ENCODE measurements at regions not wholly inside any gene's neighbourhood (a gene's known extent, or its start where the extent isn't known, plus 50 kb on each side); places are given as distances from the start of the nearest gene placed in this dataset.

GRCh38 chr2:129253461-129253812 lies 726.0 kb upstream of the RAB6C start:
- TF ChIP-seq CTCF (IDR thresholded peaks at IDR 0.05) (peak in 5 of 6 experiments; percentile 14 to 60 (median 58)), POLR2A (IDR thresholded peaks at IDR 0.05) (no peak)

All from thyroid gland (tissue), 4 donors.